ENCODE measurements at regions not wholly inside any gene's neighbourhood (a gene's known extent, or its start where the extent isn't known, plus 50 kb on each side); places are given as distances from the start of the nearest gene placed in this dataset.

- DNase-seq, result no peak
Measured at GRCh38 chr22:49112661-49113626, 714.7 kb downstream of the BRD1 start.

- DNase-seq, result no peak
Measured at GRCh38 chr22:49112176-49112575, 715.5 kb downstream of the BRD1 start.

- no peak for DNase-seq
Measured at GRCh38 chr22:49111085-49111484, 716.6 kb downstream of the BRD1 start.

- no peak for DNase-seq
Measured at GRCh38 chr22:49108636-49109315, 718.9 kb downstream of the BRD1 start.

GRCh38 chr22:49107961-49108530 lies 719.6 kb downstream of the BRD1 start:
- DNase-seq, result no peak

GRCh38 chr22:49107561-49107960 lies 720.1 kb downstream of the BRD1 start:
- no peak for DNase-seq

- no peak for DNase-seq
Measured at GRCh38 chr22:49106842-49107152, 720.9 kb downstream of the BRD1 start.

- DNase-seq, result no peak
Measured at GRCh38 chr22:49106096-49106841, 721.4 kb downstream of the BRD1 start.

GRCh38 chr22:49104434-49104833 lies 723.2 kb downstream of the BRD1 start:
- DNase-seq, result no peak

GRCh38 chr22:49103314-49104059 lies 724.2 kb downstream of the BRD1 start:
- DNase-seq, result no peak

- DNase-seq, result no peak
Measured at GRCh38 chr22:49102367-49102766, 725.3 kb downstream of the BRD1 start.

GRCh38 chr22:49101873-49102272 lies 725.8 kb downstream of the BRD1 start:
- DNase-seq, result no peak

GRCh38 chr22:49101225-49101624 lies 726.4 kb downstream of the BRD1 start:
- DNase-seq, result no peak

GRCh38 chr22:49100773-49101172 lies 726.9 kb downstream of the BRD1 start:
- DNase-seq, result no peak

- DNase-seq, result no peak
Measured at GRCh38 chr22:49100316-49100715, 727.4 kb downstream of the BRD1 start.

GRCh38 chr22:49099496-49100124 lies 728.1 kb downstream of the BRD1 start:
- DNase-seq, result no peak

- no peak for DNase-seq
Measured at GRCh38 chr22:49099089-49099488, 728.6 kb downstream of the BRD1 start.

GRCh38 chr22:49097966-49098365 lies 729.7 kb downstream of the BRD1 start:
- no peak for DNase-seq

- no peak for DNase-seq
Measured at GRCh38 chr22:49097171-49097925, 730.3 kb downstream of the BRD1 start.

GRCh38 chr22:49096476-49096875 lies 731.2 kb downstream of the BRD1 start:
- DNase-seq, result no peak

GRCh38 chr22:49095366-49095765 lies 732.3 kb downstream of the BRD1 start:
- no peak for DNase-seq

Measured in dermis blood vessel endothelial cell (primary cell).